CD14-positive monocyte (primary cell): ENCODE measurements at regions not wholly inside any gene's neighbourhood (a gene's known extent, or its start where the extent isn't known, plus 50 kb on each side); places are given as distances from the start of the nearest gene placed in this dataset.

Source experiments
- DNase-seq, 3 donors: peaks; one replicate each; pipeline ENCODE4 v3.0.0-alpha.2; 2011 to 2022
- H2AFZ ChIP-seq: 2 replicates; pipeline ENCODE4 v1.6.0; 2012; ENCODE audit warnings: mild to moderate bottlenecking, low read depth, low read length, inconsistent platforms; ENCODE audit not compliant: insufficient read depth, poor library complexity, severe bottlenecking
- H3K27ac ChIP-seq, 2 donors: 1 replicate in 1 of 2; 2 replicates in 1 of 2; pipeline ENCODE4 v1.5.1; 2012 to 2013; ENCODE audit warnings: low read length in 2 of 2, control low read depth in 1 of 2, inconsistent platforms in 1 of 2, low read depth in 1 of 2, mild to moderate bottlenecking in 1 of 2
- H3K27me3 ChIP-seq, 2 donors: one replicate each; pipeline versions ENCODE4 v1.6.0 to v1.6.1; 2011 to 2013; ENCODE audit warnings: low read length in 2 of 2; ENCODE audit not compliant: control insufficient read depth in 2 of 2, insufficient read depth in 2 of 2
- H3K36me3 ChIP-seq, 2 donors: replicated peaks in 1 of 2; 1 replicate in 1 of 2; 2 replicates in 1 of 2; pipeline versions ENCODE4 v1.5.1 to v1.6.1; 2012 to 2013; ENCODE audit warnings: low read length in 2 of 2, control low read depth in 1 of 2, inconsistent platforms in 1 of 2, mild to moderate bottlenecking in 1 of 2; ENCODE audit not compliant: insufficient read depth in 2 of 2, control insufficient read depth in 1 of 2
- H3K4me1 ChIP-seq, 2 donors: 1 replicate in 1 of 2; 2 replicates in 1 of 2; pipeline versions ENCODE4 v1.5.1 to v1.6.1; 2012 to 2013; ENCODE audit warnings: low read length in 2 of 2, control low read depth in 1 of 2, inconsistent platforms in 1 of 2, mild to moderate bottlenecking in 1 of 2, moderate library complexity in 1 of 2; ENCODE audit not compliant: insufficient read depth in 2 of 2, control insufficient read depth in 1 of 2
- H3K4me2 ChIP-seq: replicated peaks from 2 replicates; pipeline ENCODE3; 2012; ENCODE audit warnings: low read length, moderate library complexity, mild to moderate bottlenecking; ENCODE audit not compliant: poor library complexity, severe bottlenecking; ENCODE audit errors: extremely low read depth
- H3K4me3 ChIP-seq, 3 experiments: fragments of 200-600 bp in 1 of 3; sonication (generic) in 1 of 3; replicated peaks in 1 of 3; 1 replicate in 2 of 3; 2 replicates in 1 of 3; pipeline ENCODE4 v1.5.1; 2011 to 2013; ENCODE audit warnings: low read length in 3 of 3, mild to moderate bottlenecking in 3 of 3, control low read depth in 2 of 3, low read depth in 2 of 3, inconsistent platforms in 1 of 3, moderate library complexity in 1 of 3
- H3K79me2 ChIP-seq: 2 replicates; pipeline ENCODE4 v1.6.0; 2012; ENCODE audit warnings: mild to moderate bottlenecking, control low read depth, inconsistent platforms, low read length, moderate library complexity; ENCODE audit not compliant: insufficient read depth
- H3K9ac ChIP-seq: 2 replicates; pipeline ENCODE4 v1.6.0; 2017; ENCODE audit warnings: low read length, mild to moderate bottlenecking; ENCODE audit not compliant: insufficient read depth, poor library complexity, severe bottlenecking
- H3K9me3 ChIP-seq, 2 donors: replicated peaks in 1 of 2; 1 replicate in 1 of 2; 2 replicates in 1 of 2; pipeline versions ENCODE4 v1.5.1 to v1.6.1; 2012 to 2013; ENCODE audit warnings: low read length in 2 of 2, control low read depth in 1 of 2; ENCODE audit not compliant: control insufficient read depth in 1 of 2, insufficient read depth in 1 of 2
- H4K20me1 ChIP-seq: 2 replicates; pipeline ENCODE4 v1.6.0; 2012; ENCODE audit warnings: mild to moderate bottlenecking, low read length, control low read depth, moderate library complexity; ENCODE audit not compliant: insufficient read depth
- H3K27ac Mint-ChIP-seq, 7 donors: one replicate each; pipeline ENCODE4 v1.8.0; 2020; ENCODE audit warnings: mild to moderate bottlenecking in 7 of 7, mixed read lengths in 7 of 7, moderate library complexity in 6 of 7, inconsistent platforms in 2 of 7
- H3K27me3 Mint-ChIP-seq, 3 donors: one replicate each; pipeline ENCODE4 v1.8.0; 2021 to 2022; ENCODE audit warnings: low read depth in 3 of 3, mild to moderate bottlenecking in 3 of 3, mixed read lengths in 3 of 3, moderate library complexity in 3 of 3, inconsistent platforms in 1 of 3
- H3K36me3 Mint-ChIP-seq, 2 donors: one replicate each; pipeline ENCODE4 v1.8.0; 2020; ENCODE audit warnings: mixed read lengths in 2 of 2, inconsistent platforms in 1 of 2, mild to moderate bottlenecking in 1 of 2
- H3K4me1 Mint-ChIP-seq: one replicate; pipeline ENCODE4 v1.8.0; 2020; ENCODE audit warnings: mild to moderate bottlenecking, mixed read lengths
- H3K4me3 Mint-ChIP-seq, 2 donors: one replicate each; pipeline ENCODE4 v1.8.0; 2020; ENCODE audit warnings: mild to moderate bottlenecking in 2 of 2, mixed read lengths in 2 of 2, moderate library complexity in 1 of 2
- H3K9me3 Mint-ChIP-seq, 7 donors: one replicate each; pipeline ENCODE4 v1.8.0; 2020 to 2022; ENCODE audit warnings: mixed read lengths in 7 of 7, mild to moderate bottlenecking in 6 of 7, moderate library complexity in 6 of 7, inconsistent platforms in 2 of 7
- CTCF ChIP-seq: fragments of 200-600 bp; IDR thresholded peaks from one replicate; pipeline ENCODE4 v1.8.0; 2022; ENCODE audit warnings: antibody characterized with exemption, mild to moderate bottlenecking
- WGBS: methylation state at CpG from one replicate; pipeline ENCODE4 v1.1.5; 2013; ENCODE audit warnings: missing lambda C conversion rate; ENCODE audit not compliant: insufficient coverage; 5-methylcytosine and 5-hydroxymethylcytosine counted together
- intact Hi-C, 2 donors: fragments of 100-400 bp; cut with micrococcal nuclease; formaldehyde crosslinking; loops; one replicate each; pipeline versions ENCODE4 v1.15.0 to v1.15.1; 2023

- no peak overlapping the region for H3K4me3 Mint-ChIP-seq
- Histone ChIP-seq H4K20me1 (no peaks in the 10 kb centered on the region), H3K9ac (no peak overlapping the region), H3K79me2 (no peaks in the 10 kb centered on the region), H3K36me3 (no peaks in the 10 kb centered on the region), H2AFZ (no peak overlapping the region), H3K9me3 (no peaks in the 10 kb centered on the region), H3K4me3 (no peak overlapping the region), H3K4me2 (no peak overlapping the region), H3K27ac (no peak overlapping the region), H3K4me1 (peaks cover 21 to 30% of the 10 kb centered on the region in 2 donors), H3K27me3 (no peaks in the 10 kb centered on the region)
- TF ChIP-seq CTCF = no peak
- H3K4me1 Mint-ChIP-seq = peaks cover 32% of the 10 kb centered on the region
- H3K36me3 Mint-ChIP-seq = no peaks in the 10 kb centered on the region
- no CpG with 5 or more reads among the region's 2 CpGs for whole genome bisulfite sequencing
- intact Hi-C loops = loop anchor here in 1 of 2 donors (10.0 kb wide), 1 partner anchor 46 kb away; no protein-coding TSS in a partner anchor
- H3K27ac Mint-ChIP-seq = no peak overlapping the region
- no peaks in the 10 kb centered on the region for H3K9me3 Mint-ChIP-seq
- H3K27me3 Mint-ChIP-seq = no peaks in the 10 kb centered on the region
- no peak for DNase-seq
These were observed 198.5 kb upstream of the ITGA4 start for GRCh38 chr2:181258720-181259119.

- intact Hi-C loops = no loop called here
These were observed 194.4 kb upstream of the ITGA4 start for GRCh38 chr2:181262782-181263181.

More at GRCh38 chr2:181262782-181263181, 194.4 kb upstream of the ITGA4 start:
- Histone ChIP-seq H3K4me1 (no peaks in the 10 kb centered on the region), H3K9me3 (no peaks in the 10 kb centered on the region), H3K36me3 (no peaks in the 10 kb centered on the region), H4K20me1 (no peaks in the 10 kb centered on the region), H3K27ac (no peak overlapping the region), H3K9ac (no peak overlapping the region), H3K27me3 (no peaks in the 10 kb centered on the region), H3K4me2 (no peak overlapping the region), H3K4me3 (no peak overlapping the region), H2AFZ (no peak overlapping the region), H3K79me2 (no peaks in the 10 kb centered on the region)
- Mint-ChIP-seq H3K9me3 (no peaks in the 10 kb centered on the region), H3K4me1 (peaks cover 11% of the 10 kb centered on the region), H3K27me3 (no peaks in the 10 kb centered on the region), H3K36me3 (no peaks in the 10 kb centered on the region), H3K4me3 (no peak overlapping the region), H3K27ac (peak overlapping the region in 1 of 7 donors; percentile 6)
- DNase-seq = no peak
- no peak for TF ChIP-seq CTCF
